Activated naive CD8-positive, alpha-beta T cell treated with anti-CD3 and anti-CD28 coated beads for 36 hours (primary cell): ENCODE measurements at regions not wholly inside any gene's neighbourhood (a gene's known extent, or its start where the extent isn't known, plus 50 kb on each side); places are given as distances from the start of the nearest gene placed in this dataset.
"Not testable (repeated sequence)": the region's sequence is repeated elsewhere in the genome, so short reads cannot be mapped to it uniquely, and the experiment has no call there.

ENCODE experiments used
- DNase-seq: peaks from one replicate; pipeline ENCODE4 v3.0.0; 2021
- H3K27ac Mint-ChIP-seq: one replicate; pipeline ENCODE4 v1.8.0; 2022; ENCODE audit warnings: mild to moderate bottlenecking, moderate library complexity, mixed read lengths
- H3K27me3 Mint-ChIP-seq: one replicate; pipeline ENCODE4 v1.8.0; 2022; ENCODE audit warnings: mild to moderate bottlenecking, mixed read lengths
- H3K36me3 Mint-ChIP-seq: one replicate; pipeline ENCODE4 v1.8.0; 2021; ENCODE audit warnings: mild to moderate bottlenecking, mixed read lengths
- H3K4me1 Mint-ChIP-seq: one replicate; pipeline ENCODE4 v1.8.0; 2021; ENCODE audit warnings: mixed read lengths
- H3K4me3 Mint-ChIP-seq: one replicate; pipeline ENCODE4 v1.8.0; 2022; ENCODE audit warnings: mild to moderate bottlenecking, moderate library complexity, mixed read lengths
- H3K9me3 Mint-ChIP-seq: one replicate; pipeline ENCODE4 v1.8.0; 2022; ENCODE audit warnings: mixed read lengths

DNA sequence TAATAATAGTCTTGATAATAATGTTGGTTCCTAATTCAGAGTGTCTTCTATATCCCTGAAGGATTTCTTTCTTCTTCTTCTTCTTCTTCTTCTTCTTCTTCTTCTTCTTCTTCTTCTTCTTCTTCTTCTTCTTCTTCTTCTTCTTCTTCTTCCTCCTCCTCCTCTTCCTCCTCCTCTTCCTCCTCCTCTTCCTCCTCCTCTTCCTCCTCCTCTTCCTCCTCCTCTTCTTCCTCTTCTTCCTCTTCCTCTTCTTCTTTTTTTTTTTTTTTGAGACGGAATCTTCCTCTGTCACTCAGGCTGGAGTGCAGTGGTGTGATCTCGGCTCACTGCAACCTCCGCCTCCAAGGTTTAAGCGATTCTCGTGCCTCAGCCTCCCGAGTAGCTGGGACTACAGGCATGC lies 242.8 kb upstream of the CPHXL start:
- not testable (repeated sequence) for H3K4me1 Mint-ChIP-seq, DNase-seq, H3K36me3 Mint-ChIP-seq, H3K27me3 Mint-ChIP-seq, H3K4me3 Mint-ChIP-seq, H3K27ac Mint-ChIP-seq, H3K9me3 Mint-ChIP-seq

- no peaks in the 10 kb centered on the region for H3K36me3 Mint-ChIP-seq
- no peaks in the 10 kb centered on the region for H3K9me3 Mint-ChIP-seq
- H3K4me3 Mint-ChIP-seq, result no peak overlapping the region
- H3K27ac Mint-ChIP-seq, result no peak overlapping the region
- no peaks in the 10 kb centered on the region for H3K27me3 Mint-ChIP-seq
- no peaks in the 10 kb centered on the region for H3K4me1 Mint-ChIP-seq
- no peak for DNase-seq
Measured at GRCh38 chr16:75971334-75971733, 245.0 kb upstream of the CPHXL start.

DNA sequence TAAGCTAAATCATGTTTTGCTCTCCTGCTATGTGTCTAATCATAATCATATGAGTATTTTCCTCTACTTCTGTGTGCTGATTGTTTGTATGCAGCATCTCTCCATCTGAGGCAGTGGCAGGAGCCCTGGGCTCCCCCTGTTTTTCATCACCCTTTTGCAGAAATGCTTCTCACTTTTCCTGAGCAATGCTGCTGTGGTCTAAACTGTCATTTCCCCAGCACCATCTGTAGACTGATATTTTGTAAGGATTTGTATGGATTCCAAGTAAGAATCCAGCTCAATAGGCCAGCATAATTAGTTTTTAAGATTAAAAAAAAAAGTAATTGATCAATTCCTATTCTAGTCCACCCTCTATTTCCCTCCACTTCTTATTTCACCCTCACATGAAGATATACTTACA lies 257.0 kb upstream of the CPHXL start:
- peaks cover 5% of the 10 kb centered on the region for H3K9me3 Mint-ChIP-seq
- no peak for DNase-seq
- H3K27ac Mint-ChIP-seq, result no peak overlapping the region
- no peaks in the 10 kb centered on the region for H3K27me3 Mint-ChIP-seq
- H3K36me3 Mint-ChIP-seq, result no peaks in the 10 kb centered on the region
- H3K4me1 Mint-ChIP-seq, result no peaks in the 10 kb centered on the region
- no peak overlapping the region for H3K4me3 Mint-ChIP-seq

DNA sequence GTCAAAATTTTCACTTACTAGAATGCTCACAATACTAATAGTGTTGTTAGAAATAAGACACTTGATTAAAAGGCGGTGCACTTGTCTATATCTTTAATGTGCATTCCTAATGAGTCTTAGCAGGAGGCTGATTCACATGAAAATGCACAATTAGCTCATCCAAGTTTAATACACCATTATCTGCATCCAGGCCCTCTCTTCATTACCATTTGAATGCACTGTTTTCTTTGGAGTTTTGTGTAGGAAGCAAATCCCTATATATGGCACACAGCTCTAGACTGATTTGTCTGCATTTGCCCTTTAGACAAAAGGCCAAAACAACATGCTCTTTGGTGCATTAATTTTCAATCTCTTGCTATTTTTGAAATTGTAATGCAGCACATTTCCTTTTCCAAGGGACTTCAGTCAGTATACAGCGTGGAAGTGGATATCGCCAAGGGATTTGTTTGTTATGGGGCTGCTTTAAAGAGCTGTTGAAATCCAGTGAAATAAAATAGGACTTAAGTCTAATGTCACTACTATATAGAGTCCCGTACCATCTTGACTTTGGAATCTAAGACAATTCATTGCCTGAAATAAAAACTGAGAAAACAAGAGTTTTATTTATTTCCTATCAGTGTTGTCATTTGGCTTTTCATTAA lies 257.6 kb upstream of the CPHXL start:
- DNase-seq, result no peak
- Mint-ChIP-seq H3K27me3 (no peaks in the 10 kb centered on the region), H3K4me1 (no peaks in the 10 kb centered on the region), H3K9me3 (peaks cover 5% of the 10 kb centered on the region), H3K27ac (no peak overlapping the region), H3K36me3 (no peaks in the 10 kb centered on the region), H3K4me3 (no peak overlapping the region)

- peaks cover 7% of the 10 kb centered on the region for H3K9me3 Mint-ChIP-seq
- H3K4me1 Mint-ChIP-seq, result no peaks in the 10 kb centered on the region
- DNase-seq, result no peak
- no peaks in the 10 kb centered on the region for H3K36me3 Mint-ChIP-seq
- no peak overlapping the region for H3K4me3 Mint-ChIP-seq
- no peak overlapping the region for H3K27ac Mint-ChIP-seq
- no peaks in the 10 kb centered on the region for H3K27me3 Mint-ChIP-seq
Measured at GRCh38 chr16:75987323-75987722, 261.0 kb upstream of the CPHXL start.

DNA sequence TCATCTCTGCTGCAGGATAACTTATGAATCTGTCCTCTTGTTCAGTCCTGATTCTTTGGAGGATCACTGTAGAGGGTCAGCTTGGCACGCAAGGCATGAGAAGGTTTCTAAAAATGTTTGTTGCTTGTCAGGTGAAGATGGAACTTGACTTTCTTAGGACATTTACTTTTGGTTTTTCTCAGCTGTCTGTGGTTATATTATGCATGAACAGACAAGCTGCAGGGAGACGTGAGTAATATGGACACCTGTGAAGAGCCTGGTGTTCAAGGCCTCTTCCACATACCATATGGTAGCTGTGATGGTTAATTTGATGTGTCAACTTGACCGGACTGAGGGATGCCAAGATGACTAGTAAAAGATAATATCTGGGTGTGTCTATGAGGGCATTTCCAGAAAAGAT lies 270.2 kb upstream of the CPHXL start:
- Mint-ChIP-seq H3K27ac (no peak overlapping the region), H3K36me3 (no peaks in the 10 kb centered on the region), H3K4me3 (no peak overlapping the region), H3K4me1 (no peaks in the 10 kb centered on the region), H3K27me3 (no peaks in the 10 kb centered on the region), H3K9me3 (peaks cover 1% of the 10 kb centered on the region)
- DNase-seq, result no peak

DNA sequence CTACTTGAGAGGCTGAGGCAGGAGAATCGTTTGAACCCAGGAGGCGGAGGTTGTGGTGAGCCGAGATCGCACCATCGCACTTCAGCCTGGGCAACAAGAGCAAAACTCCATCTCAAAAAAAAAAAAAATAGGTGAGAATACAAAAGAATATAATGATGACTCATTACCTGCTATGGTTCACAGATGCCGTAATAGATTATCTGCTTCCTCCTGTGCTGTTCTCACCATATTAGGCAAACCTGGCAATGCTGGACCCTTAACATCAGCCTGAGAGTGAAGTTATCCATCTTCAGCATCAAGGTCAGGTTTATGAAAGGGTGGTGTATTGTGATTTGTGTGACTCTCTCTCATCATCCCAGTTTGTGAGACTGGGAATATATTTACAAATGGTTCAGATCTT lies 271.3 kb upstream of the CPHXL start:
- Mint-ChIP-seq H3K9me3 (peaks cover 1% of the 10 kb centered on the region), H3K27me3 (no peaks in the 10 kb centered on the region), H3K27ac (no peak overlapping the region), H3K4me3 (no peak overlapping the region), H3K36me3 (no peaks in the 10 kb centered on the region), H3K4me1 (no peaks in the 10 kb centered on the region)
- DNase-seq, result no peak

- H3K4me3 Mint-ChIP-seq, result no peak overlapping the region
- H3K9me3 Mint-ChIP-seq, result peaks cover 1% of the 10 kb centered on the region
- no peak overlapping the region for H3K27ac Mint-ChIP-seq
- H3K4me1 Mint-ChIP-seq, result no peaks in the 10 kb centered on the region
- H3K27me3 Mint-ChIP-seq, result no peaks in the 10 kb centered on the region
- no peak for DNase-seq
- H3K36me3 Mint-ChIP-seq, result no peaks in the 10 kb centered on the region
Measured at GRCh38 chr16:76007645-76008044, 269.6 kb upstream of the CNTNAP4 start.

- no peak for DNase-seq
- Mint-ChIP-seq H3K27ac (no peak overlapping the region), H3K4me3 (no peak overlapping the region), H3K4me1 (no peaks in the 10 kb centered on the region), H3K36me3 (no peaks in the 10 kb centered on the region), H3K27me3 (no peaks in the 10 kb centered on the region), H3K9me3 (no peaks in the 10 kb centered on the region)
Measured at GRCh38 chr16:76023835-76024234, 253.4 kb upstream of the CNTNAP4 start.

- H3K4me3 Mint-ChIP-seq, result no peak overlapping the region
- H3K4me1 Mint-ChIP-seq, result no peaks in the 10 kb centered on the region
- H3K9me3 Mint-ChIP-seq, result no peaks in the 10 kb centered on the region
- DNase-seq, result no peak
- no peaks in the 10 kb centered on the region for H3K36me3 Mint-ChIP-seq
- no peaks in the 10 kb centered on the region for H3K27me3 Mint-ChIP-seq
- H3K27ac Mint-ChIP-seq, result no peak overlapping the region
Measured at GRCh38 chr16:76035689-76036088, 241.5 kb upstream of the CNTNAP4 start.

- no peak for DNase-seq
- Mint-ChIP-seq H3K9me3 (no peaks in the 10 kb centered on the region), H3K27me3 (no peaks in the 10 kb centered on the region), H3K4me1 (no peaks in the 10 kb centered on the region), H3K4me3 (no peak overlapping the region), H3K27ac (no peak overlapping the region), H3K36me3 (no peaks in the 10 kb centered on the region)
Measured at GRCh38 chr16:76038097-76038496, 239.1 kb upstream of the CNTNAP4 start.

DNA sequence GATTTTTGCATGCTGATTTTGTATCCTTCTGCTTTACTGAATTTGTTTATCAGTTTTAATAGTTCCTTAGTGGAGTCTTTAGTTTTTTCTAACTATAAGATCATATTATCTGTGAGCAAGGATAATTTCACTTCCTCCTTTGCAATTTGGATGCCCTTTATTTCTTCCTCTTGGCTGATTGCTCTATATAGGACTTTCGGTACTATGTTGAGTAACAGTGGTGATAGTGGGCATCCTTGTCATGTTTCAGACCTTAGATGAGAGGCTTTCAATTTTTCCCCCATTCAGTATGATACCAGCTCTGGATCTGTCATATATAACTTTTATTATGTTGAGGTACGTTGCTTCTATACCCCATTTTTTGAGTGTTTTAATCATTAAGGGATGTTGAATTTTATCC lies 224.5 kb upstream of the CNTNAP4 start:
- no peak for DNase-seq
- no peak overlapping the region for H3K4me3 Mint-ChIP-seq
- no peaks in the 10 kb centered on the region for H3K36me3 Mint-ChIP-seq
- no peak overlapping the region for H3K27ac Mint-ChIP-seq
- no peaks in the 10 kb centered on the region for H3K4me1 Mint-ChIP-seq
- H3K9me3 Mint-ChIP-seq, result peaks cover 3% of the 10 kb centered on the region
- no peaks in the 10 kb centered on the region for H3K27me3 Mint-ChIP-seq

GRCh38 chr16:76059186-76059585 lies 218.0 kb upstream of the CNTNAP4 start:
- no peaks in the 10 kb centered on the region for H3K27me3 Mint-ChIP-seq
- H3K4me1 Mint-ChIP-seq, result no peaks in the 10 kb centered on the region
- no peak for DNase-seq
- peaks cover 3% of the 10 kb centered on the region for H3K9me3 Mint-ChIP-seq
- H3K4me3 Mint-ChIP-seq, result no peak overlapping the region
- H3K27ac Mint-ChIP-seq, result no peak overlapping the region
- no peaks in the 10 kb centered on the region for H3K36me3 Mint-ChIP-seq

DNA sequence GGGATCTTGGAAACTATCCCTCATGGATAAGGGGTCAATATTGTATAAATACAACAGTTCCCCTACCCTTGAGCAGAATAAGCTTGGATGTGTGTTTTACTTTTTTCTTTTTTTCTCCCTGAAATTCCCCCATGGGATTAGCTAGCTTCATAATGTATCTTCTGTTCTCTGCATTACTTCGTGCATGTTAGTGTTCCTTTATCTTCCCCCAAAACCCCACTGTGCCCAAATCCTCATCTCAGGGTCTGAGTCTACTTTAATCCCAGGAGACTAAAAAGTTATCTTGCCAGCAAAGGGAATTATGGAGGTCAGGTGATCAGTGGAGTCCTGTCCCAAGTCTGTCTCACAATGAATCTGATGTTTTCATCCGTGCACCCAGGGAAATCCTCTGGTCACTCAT lies 217.5 kb upstream of the CNTNAP4 start:
- Mint-ChIP-seq H3K4me1 (no peaks in the 10 kb centered on the region), H3K4me3 (no peak overlapping the region), H3K27me3 (no peaks in the 10 kb centered on the region), H3K36me3 (no peaks in the 10 kb centered on the region), H3K27ac (no peak overlapping the region), H3K9me3 (peaks cover 3% of the 10 kb centered on the region)
- no peak for DNase-seq

- no peaks in the 10 kb centered on the region for H3K9me3 Mint-ChIP-seq
- no peak overlapping the region for H3K27ac Mint-ChIP-seq
- no peak overlapping the region for H3K4me3 Mint-ChIP-seq
- DNase-seq, result no peak
- no peaks in the 10 kb centered on the region for H3K27me3 Mint-ChIP-seq
- H3K4me1 Mint-ChIP-seq, result no peaks in the 10 kb centered on the region
- no peaks in the 10 kb centered on the region for H3K36me3 Mint-ChIP-seq
Measured at GRCh38 chr16:76071690-76072089, 205.5 kb upstream of the CNTNAP4 start.

- DNase-seq, result no peak
- peaks cover 4% of the 10 kb centered on the region for H3K9me3 Mint-ChIP-seq
- H3K27ac Mint-ChIP-seq, result no peak overlapping the region
- H3K4me1 Mint-ChIP-seq, result no peaks in the 10 kb centered on the region
- no peaks in the 10 kb centered on the region for H3K36me3 Mint-ChIP-seq
- no peaks in the 10 kb centered on the region for H3K27me3 Mint-ChIP-seq
- no peak overlapping the region for H3K4me3 Mint-ChIP-seq
Measured at GRCh38 chr16:76081967-76082366, 195.2 kb upstream of the CNTNAP4 start.

DNA sequence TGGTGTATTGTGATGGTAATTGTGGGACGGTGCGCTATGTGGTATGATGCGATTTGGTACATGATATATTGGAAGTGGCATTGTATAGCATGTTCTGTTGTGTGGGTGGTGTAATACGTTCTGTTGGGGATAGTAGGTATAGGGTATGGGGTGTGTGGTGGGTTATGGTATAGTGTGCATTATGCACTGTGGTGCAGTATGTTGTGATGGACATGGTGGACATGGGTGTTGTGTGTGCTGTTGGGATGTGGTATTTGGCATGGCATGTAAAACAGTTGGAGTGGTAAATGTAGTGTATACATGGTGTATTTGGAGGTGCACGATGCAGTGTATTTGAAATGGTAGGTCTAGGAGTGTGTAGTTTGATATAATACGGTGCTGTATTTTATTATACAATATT lies 170.6 kb upstream of the CNTNAP4 start:
- no peaks in the 10 kb centered on the region for H3K4me1 Mint-ChIP-seq
- H3K27ac Mint-ChIP-seq, result no peak overlapping the region
- peaks cover 17% of the 10 kb centered on the region for H3K9me3 Mint-ChIP-seq
- no peak for DNase-seq
- H3K27me3 Mint-ChIP-seq, result no peaks in the 10 kb centered on the region
- H3K4me3 Mint-ChIP-seq, result no peak overlapping the region
- H3K36me3 Mint-ChIP-seq, result no peaks in the 10 kb centered on the region
